IMR-90 (cell line): ENCODE measurements at regions not wholly inside any gene's neighbourhood (a gene's known extent, or its start where the extent isn't known, plus 50 kb on each side); places are given as distances from the start of the nearest gene placed in this dataset.

Source experiments
- ATAC-seq: fragments of 200-7000 bp; cut with Tn5 transposase; 2 replicates; pipeline ENCODE4 v1.9.1; 2020; ENCODE audit warnings: low read depth, mild to moderate bottlenecking, moderate library complexity
- BruUV-seq: library from RNA; stranded (reverse); fragments of 400-500 nt; replicated peaks from 2 replicates; lab custom pipeline; 2021; lab: Mats Ljungman, UMichigan
- CTCF ChIA-PET: fragments of 300-600 bp; formaldehyde crosslinking; extraction: SDS; loops from one replicate; lab custom pipeline; 2021; ENCODE audit warnings: antibody characterized with exemption; lab: Yijun Ruan, JAX
- POLR2A ChIA-PET: fragments of 300-600 bp; sonication (Branson Sonifier 250); formaldehyde crosslinking; loops from one replicate; lab custom pipeline; 2022; ENCODE audit warnings: antibody characterized with exemption; ENCODE audit not compliant: unreplicated experiment; lab: Charles Lee
- DNase-seq: peaks from one replicate; pipeline ENCODE4 v3.0.0; 2013
- H2AFZ ChIP-seq: replicated peaks from 2 replicates; pipeline ENCODE3; 2013; ENCODE audit warnings: low read length, mild to moderate bottlenecking; ENCODE audit not compliant: poor library complexity
- H2AK5ac ChIP-seq: 2 replicates; pipeline ENCODE4 v1.6.1; 2013; ENCODE audit warnings: low read depth, low read length, inconsistent platforms
- H2AK9ac ChIP-seq: replicated peaks from 2 replicates; pipeline ENCODE3; 2013; ENCODE audit warnings: mild to moderate bottlenecking, low read depth, low read length, moderate library complexity; ENCODE audit not compliant: poor library complexity
- H2BK120ac ChIP-seq: 2 replicates; pipeline ENCODE4 v1.6.1; 2013; ENCODE audit warnings: low read depth, low read length, inconsistent platforms
- H2BK15ac ChIP-seq: 3 replicates; pipeline ENCODE4 v1.6.1; 2013; ENCODE audit warnings: low read depth, low read length, inconsistent platforms
- H2BK20ac ChIP-seq: 2 replicates; pipeline ENCODE4 v1.6.1; 2013; ENCODE audit warnings: low read depth, mild to moderate bottlenecking, inconsistent platforms, low read length, moderate library complexity
- H2BK5ac ChIP-seq: 2 replicates; pipeline ENCODE4 v1.6.1; 2013; ENCODE audit warnings: mild to moderate bottlenecking, low read depth, low read length, inconsistent platforms; ENCODE audit not compliant: poor library complexity, severe bottlenecking
- H3K14ac ChIP-seq: replicated peaks from 2 replicates; pipeline ENCODE4 v1.6.1; 2013; ENCODE audit warnings: low read depth, low read length, inconsistent platforms
- H3K18ac ChIP-seq: 2 replicates; pipeline ENCODE4 v1.6.1; 2013; ENCODE audit warnings: low read depth, low read length, control low read depth
- H3K23ac ChIP-seq: 2 replicates; pipeline ENCODE4 v1.6.1; 2013; ENCODE audit warnings: low read depth, low read length, inconsistent platforms
- H3K27ac ChIP-seq: 2 replicates; pipeline ENCODE4 v1.5.1; 2013; ENCODE audit warnings: mild to moderate bottlenecking, control low read depth, low read length; ENCODE audit not compliant: insufficient read depth
- H3K27me3 ChIP-seq: 2 replicates; pipeline ENCODE4 v1.6.1; 2013; ENCODE audit warnings: low read length; ENCODE audit not compliant: control insufficient read depth, insufficient read depth
- H3K36me3 ChIP-seq: 2 replicates; pipeline ENCODE4 v1.6.1; 2013; ENCODE audit warnings: low read length, mixed read lengths; ENCODE audit not compliant: control insufficient read depth, insufficient read depth
- H3K4ac ChIP-seq: 2 replicates; pipeline ENCODE4 v1.6.1; 2013; ENCODE audit warnings: low read depth, low read length, inconsistent platforms
- H3K4me1 ChIP-seq: 2 replicates; pipeline ENCODE4 v1.6.1; 2013; ENCODE audit warnings: low read length, mixed read lengths; ENCODE audit not compliant: control insufficient read depth, insufficient read depth
- H3K4me2 ChIP-seq: 2 replicates; pipeline ENCODE4 v1.6.1; 2013; ENCODE audit warnings: low read depth, mild to moderate bottlenecking, control low read depth, low read length, moderate library complexity
- H3K4me3 ChIP-seq: 2 replicates; pipeline ENCODE4 v1.5.1; 2013; ENCODE audit warnings: low read depth, mild to moderate bottlenecking, control low read depth, low read length, moderate library complexity; ENCODE audit not compliant: insufficient read depth
- H3K56ac ChIP-seq: 2 replicates; pipeline ENCODE4 v1.6.1; 2013; ENCODE audit warnings: low read length, inconsistent platforms; ENCODE audit not compliant: insufficient read depth; ENCODE audit errors: extremely low read depth
- H3K79me1 ChIP-seq, 2 experiments: 2 replicates each; pipeline ENCODE4 v1.6.1; 2013; ENCODE audit warnings: low read length in 2 of 2, inconsistent platforms in 1 of 2, low read depth in 1 of 2
- H3K9ac ChIP-seq: 2 replicates; pipeline ENCODE4 v1.6.1; 2013; ENCODE audit warnings: low read depth, low read length, control low read depth
- H3K9me1 ChIP-seq: 2 replicates; pipeline ENCODE4 v1.6.1; 2013; ENCODE audit warnings: low read length, inconsistent platforms; ENCODE audit not compliant: insufficient read depth
- H3K9me3 ChIP-seq: 2 replicates; pipeline ENCODE4 v1.6.1; 2013; ENCODE audit warnings: low read length; ENCODE audit not compliant: control insufficient read depth, insufficient read depth
- H4K20me1 ChIP-seq: 2 replicates; pipeline ENCODE4 v1.6.1; 2013; ENCODE audit warnings: low read length, inconsistent platforms; ENCODE audit not compliant: insufficient read depth
- H4K5ac ChIP-seq: 2 replicates; pipeline ENCODE4 v1.6.1; 2013; ENCODE audit warnings: mild to moderate bottlenecking, low read depth, low read length, control low read depth
- H4K8ac ChIP-seq, 2 experiments: 2 replicates each; pipeline ENCODE4 v1.6.1; 2013; ENCODE audit warnings: low read depth in 2 of 2, low read length in 2 of 2, control low read depth in 1 of 2, inconsistent platforms in 1 of 2
- H4K91ac ChIP-seq: 2 replicates; pipeline ENCODE4 v1.6.1; 2013; ENCODE audit warnings: low read depth, low read length, inconsistent platforms; ENCODE audit not compliant: insufficient read depth
- BHLHE40 ChIP-seq: fragments of 150-350 bp; IDR thresholded peaks from 2 replicates; pipeline ENCODE4 v1.6.1; 2016; ENCODE audit warnings: mild to moderate bottlenecking, low read depth, low read length
- CEBPB ChIP-seq: IDR thresholded peaks from 2 replicates; pipeline ENCODE4 v1.6.1; 2012; ENCODE audit warnings: low read depth, low read length, improper control_type of control experiment
- MAZ ChIP-seq: IDR thresholded peaks from 2 replicates; pipeline ENCODE4 v1.6.1; 2012; ENCODE audit warnings: low read depth, mild to moderate bottlenecking, low read length, improper control_type of control experiment, moderate library complexity, borderline replicate concordance
- NFE2L2 ChIP-seq: fragments of 150-350 bp; IDR thresholded peaks from 2 replicates; pipeline ENCODE4 v1.6.1; 2016; ENCODE audit warnings: low read depth, mild to moderate bottlenecking, low read length
- POLR2A ChIP-seq: IDR thresholded peaks from 2 replicates; pipeline ENCODE4 v1.6.1; 2012; ENCODE audit warnings: mild to moderate bottlenecking, low read depth, low read length
- RCOR1 ChIP-seq: IDR thresholded peaks from 2 replicates; pipeline ENCODE4 v1.6.1; 2012; ENCODE audit warnings: mild to moderate bottlenecking, low read length, improper control_type of control experiment; ENCODE audit not compliant: insufficient replicate concordance
- RFX5 ChIP-seq: IDR thresholded peaks from 2 replicates; pipeline ENCODE4 v1.8.0; 2012; ENCODE audit warnings: low read depth, mild to moderate bottlenecking, low read length, moderate library complexity
- SMC3 ChIP-seq: fragments of 150-350 bp; IDR thresholded peaks from 2 replicates; pipeline ENCODE4 v1.6.1; 2016; ENCODE audit warnings: low read depth, mild to moderate bottlenecking, antibody characterized with exemption, low read length, moderate library complexity
- WGBS, 2 experiments: methylation state at CpG; one replicate each; pipeline versions ENCODE4 v1.1.5 to v1.1.7; 2013; ENCODE audit warnings: missing lambda C conversion rate in 2 of 2; ENCODE audit not compliant: insufficient read length in 1 of 2; ENCODE audit errors: extremely low coverage in 2 of 2; 5-methylcytosine and 5-hydroxymethylcytosine counted together
- dilution Hi-C: fragments of 300-500 bp; cut with HindIII; formaldehyde crosslinking; loops from one replicate; pipeline ENCODE4 v1.14.3; 2018; ENCODE audit warnings: low sequenced_read_pairs; ENCODE audit not compliant: unreplicated experiment
- in situ Hi-C: fragments of 300-500 bp; cut with MboI; formaldehyde crosslinking; loops from 3 replicates; pipeline ENCODE4 v1.14.3; 2019; ENCODE audit warnings: low sequenced_read_pairs, inconsistent platforms, mixed read lengths
- intact Hi-C: fragments of 100-400 bp; cut with micrococcal nuclease; formaldehyde crosslinking; loops from 2 replicates; pipeline ENCODE4 v1.10.0; 2022
- TF ChIP-seq, protein P1 (sequence below): conservative IDR thresholded peaks from 2 replicates; pipeline ENCODE4 v1.5.1; 2012; ENCODE audit warnings: mild to moderate bottlenecking, low read depth, low read length, improper control_type of control experiment
- TF ChIP-seq, protein P2 (sequence below): fragments of 150-350 bp; IDR thresholded peaks from 2 replicates; pipeline ENCODE4 v1.6.1; 2016; ENCODE audit warnings: low read depth, mild to moderate bottlenecking, low read length, moderate library complexity, borderline replicate concordance

DNA sequence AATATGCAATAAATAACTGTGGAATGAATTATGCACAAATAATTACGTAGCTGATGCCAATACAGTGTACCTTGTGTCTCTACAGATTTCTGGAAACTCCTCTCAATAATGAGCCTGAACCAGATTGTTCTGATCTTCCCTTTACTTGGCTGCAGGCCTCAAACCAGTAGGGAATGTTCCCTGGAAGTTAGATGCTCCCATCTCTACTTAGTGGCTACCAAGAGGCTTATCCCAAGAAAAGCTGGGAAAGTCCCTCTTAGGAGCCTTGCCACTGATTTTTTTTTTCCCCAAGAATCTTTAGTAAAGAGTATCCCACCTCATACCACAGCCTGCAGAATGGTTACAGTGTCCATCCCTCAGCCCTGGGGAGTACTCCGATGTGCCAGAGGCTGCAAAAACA, 702.1 kb downstream of the RFPL4B start:
- WGBS, 2 experiments, result no CpG with 5 or more reads among the region's 2 CpGs
- peak overlapping the region; percentile 89 for H2BK20ac ChIP-seq
- no peaks in the 10 kb centered on the region for H3K36me3 ChIP-seq
- in situ Hi-C loops, result no loop called here
- BruUV-seq, result no TSS peak
- H2BK5ac ChIP-seq, result peak overlapping the region; percentile 32
- peak overlapping the region in 1 of 2 experiments; percentile 68; a peak in 2 of 4 replicates for H4K8ac ChIP-seq
- H2AK5ac ChIP-seq, result peak overlapping the region; percentile 78; the same call in 1 of the 2 replicates
- no peak overlapping the region for H3K4me2 ChIP-seq
- H2BK15ac ChIP-seq, result peak overlapping the region; percentile 80; the same call in 1 of the 3 replicates
- H3K9me1 ChIP-seq, result peaks cover 5% of the 10 kb centered on the region
- ChIA-PET POLR2A (no interaction called here), CTCF (interaction anchor here (0.5 kb wide), 1 partner anchor 488 kb away, joined by 3 read pairs; no protein-coding TSS in a partner anchor)
- H4K5ac ChIP-seq, result no peak overlapping the region
- H3K27ac ChIP-seq, result no peak overlapping the region
- DNase-seq (peak; percentile 41), ATAC-seq (no peak)
- no peak for TF ChIP-seq SMC3
- TF ChIP-seq, protein P1, sequence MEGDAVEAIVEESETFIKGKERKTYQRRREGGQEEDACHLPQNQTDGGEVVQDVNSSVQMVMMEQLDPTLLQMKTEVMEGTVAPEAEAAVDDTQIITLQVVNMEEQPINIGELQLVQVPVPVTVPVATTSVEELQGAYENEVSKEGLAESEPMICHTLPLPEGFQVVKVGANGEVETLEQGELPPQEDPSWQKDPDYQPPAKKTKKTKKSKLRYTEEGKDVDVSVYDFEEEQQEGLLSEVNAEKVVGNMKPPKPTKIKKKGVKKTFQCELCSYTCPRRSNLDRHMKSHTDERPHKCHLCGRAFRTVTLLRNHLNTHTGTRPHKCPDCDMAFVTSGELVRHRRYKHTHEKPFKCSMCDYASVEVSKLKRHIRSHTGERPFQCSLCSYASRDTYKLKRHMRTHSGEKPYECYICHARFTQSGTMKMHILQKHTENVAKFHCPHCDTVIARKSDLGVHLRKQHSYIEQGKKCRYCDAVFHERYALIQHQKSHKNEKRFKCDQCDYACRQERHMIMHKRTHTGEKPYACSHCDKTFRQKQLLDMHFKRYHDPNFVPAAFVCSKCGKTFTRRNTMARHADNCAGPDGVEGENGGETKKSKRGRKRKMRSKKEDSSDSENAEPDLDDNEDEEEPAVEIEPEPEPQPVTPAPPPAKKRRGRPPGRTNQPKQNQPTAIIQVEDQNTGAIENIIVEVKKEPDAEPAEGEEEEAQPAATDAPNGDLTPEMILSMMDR, result no peak
- TF ChIP-seq MAZ, result no peak
- TF ChIP-seq CEBPB, result no peak
- TF ChIP-seq POLR2A, result no peak
- no peak for TF ChIP-seq BHLHE40
- TF ChIP-seq NFE2L2, result no peak
- TF ChIP-seq RFX5, result no peak
- TF ChIP-seq, protein P2, sequence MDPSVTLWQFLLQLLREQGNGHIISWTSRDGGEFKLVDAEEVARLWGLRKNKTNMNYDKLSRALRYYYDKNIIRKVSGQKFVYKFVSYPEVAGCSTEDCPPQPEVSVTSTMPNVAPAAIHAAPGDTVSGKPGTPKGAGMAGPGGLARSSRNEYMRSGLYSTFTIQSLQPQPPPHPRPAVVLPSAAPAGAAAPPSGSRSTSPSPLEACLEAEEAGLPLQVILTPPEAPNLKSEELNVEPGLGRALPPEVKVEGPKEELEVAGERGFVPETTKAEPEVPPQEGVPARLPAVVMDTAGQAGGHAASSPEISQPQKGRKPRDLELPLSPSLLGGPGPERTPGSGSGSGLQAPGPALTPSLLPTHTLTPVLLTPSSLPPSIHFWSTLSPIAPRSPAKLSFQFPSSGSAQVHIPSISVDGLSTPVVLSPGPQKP, result no peak
- TF ChIP-seq RCOR1, result no peak
- H3K14ac ChIP-seq, result peak overlapping the region; percentile 34
- H3K4me3 ChIP-seq, result no peak overlapping the region
- no peaks in the 10 kb centered on the region for H3K9me3 ChIP-seq
- no peaks in the 10 kb centered on the region for H4K20me1 ChIP-seq
- intact Hi-C loops, result no loop called here
- H2AK9ac ChIP-seq, result no peak overlapping the region
- peak overlapping the region; percentile 88 for H2BK120ac ChIP-seq
- dilution Hi-C loops, result no loop called here
- H3K18ac ChIP-seq, result peak overlapping the region; percentile 34; the same call in 1 of the 2 replicates
- peak overlapping the region; percentile 26 for H3K23ac ChIP-seq
- H4K91ac ChIP-seq, result peak overlapping the region; percentile 80
- no peak overlapping the region for H3K9ac ChIP-seq
- peak overlapping the region; percentile 47 for H2AFZ ChIP-seq
- H3K4ac ChIP-seq, result peak overlapping the region; percentile 84
- H3K79me1 ChIP-seq, result no peaks in the 10 kb centered on the region
- no peak overlapping the region for H3K56ac ChIP-seq
- no peaks in the 10 kb centered on the region for H3K27me3 ChIP-seq
- peaks cover 11% of the 10 kb centered on the region for H3K4me1 ChIP-seq
